ENCODE measurements at regions not wholly inside any gene's neighbourhood (a gene's known extent, or its start where the extent isn't known, plus 50 kb on each side); places are given as distances from the start of the nearest gene placed in this dataset.

DNA sequence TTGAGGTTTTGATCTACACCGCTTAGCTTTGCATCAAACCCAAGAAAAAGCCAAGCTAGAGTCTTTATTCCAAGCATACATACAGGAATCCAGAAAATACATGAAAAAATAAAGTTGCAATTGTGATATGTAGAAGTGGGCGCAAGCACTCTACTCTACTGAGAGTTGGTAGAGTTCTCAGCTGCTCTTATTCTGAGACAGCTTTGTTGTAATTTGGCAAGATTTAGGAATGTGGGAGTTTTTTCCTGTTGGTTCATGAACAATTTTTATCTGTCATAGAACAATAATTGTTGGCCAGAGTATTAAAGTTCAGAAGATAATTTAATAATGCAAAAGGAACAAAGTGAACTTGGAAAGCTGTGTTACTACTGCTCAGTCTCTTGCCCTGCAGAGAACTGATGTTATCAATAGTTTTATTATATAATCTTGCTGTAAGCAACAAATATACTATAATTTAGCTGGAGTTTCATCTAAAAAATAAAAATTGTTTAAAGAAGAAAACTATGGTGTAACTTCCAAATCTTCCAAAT, 302.0 kb upstream of the RND3 start:
- Histone ChIP-seq H3K36me3 (no peaks in the 10 kb centered on the region), H3K9me3 (peaks cover 0 to 3% of the 10 kb centered on the region in 2 donors), H3K27me3 (no peaks in the 10 kb centered on the region), H3K27ac (no peak overlapping the region), H3K4me1 (no peaks in the 10 kb centered on the region), H3K4me3 (no peak overlapping the region)
- TF ChIP-seq, protein P1, sequence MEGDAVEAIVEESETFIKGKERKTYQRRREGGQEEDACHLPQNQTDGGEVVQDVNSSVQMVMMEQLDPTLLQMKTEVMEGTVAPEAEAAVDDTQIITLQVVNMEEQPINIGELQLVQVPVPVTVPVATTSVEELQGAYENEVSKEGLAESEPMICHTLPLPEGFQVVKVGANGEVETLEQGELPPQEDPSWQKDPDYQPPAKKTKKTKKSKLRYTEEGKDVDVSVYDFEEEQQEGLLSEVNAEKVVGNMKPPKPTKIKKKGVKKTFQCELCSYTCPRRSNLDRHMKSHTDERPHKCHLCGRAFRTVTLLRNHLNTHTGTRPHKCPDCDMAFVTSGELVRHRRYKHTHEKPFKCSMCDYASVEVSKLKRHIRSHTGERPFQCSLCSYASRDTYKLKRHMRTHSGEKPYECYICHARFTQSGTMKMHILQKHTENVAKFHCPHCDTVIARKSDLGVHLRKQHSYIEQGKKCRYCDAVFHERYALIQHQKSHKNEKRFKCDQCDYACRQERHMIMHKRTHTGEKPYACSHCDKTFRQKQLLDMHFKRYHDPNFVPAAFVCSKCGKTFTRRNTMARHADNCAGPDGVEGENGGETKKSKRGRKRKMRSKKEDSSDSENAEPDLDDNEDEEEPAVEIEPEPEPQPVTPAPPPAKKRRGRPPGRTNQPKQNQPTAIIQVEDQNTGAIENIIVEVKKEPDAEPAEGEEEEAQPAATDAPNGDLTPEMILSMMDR (IDR thresholded peaks at IDR 0.05) = no peak
- TF ChIP-seq POLR2A (IDR thresholded peaks at IDR 0.05) = no peak
- DNase-seq = no peak
- intact Hi-C loops (cut with DNase I; ENCODE audit: low total_unique reads) = no loop called here

DNA sequence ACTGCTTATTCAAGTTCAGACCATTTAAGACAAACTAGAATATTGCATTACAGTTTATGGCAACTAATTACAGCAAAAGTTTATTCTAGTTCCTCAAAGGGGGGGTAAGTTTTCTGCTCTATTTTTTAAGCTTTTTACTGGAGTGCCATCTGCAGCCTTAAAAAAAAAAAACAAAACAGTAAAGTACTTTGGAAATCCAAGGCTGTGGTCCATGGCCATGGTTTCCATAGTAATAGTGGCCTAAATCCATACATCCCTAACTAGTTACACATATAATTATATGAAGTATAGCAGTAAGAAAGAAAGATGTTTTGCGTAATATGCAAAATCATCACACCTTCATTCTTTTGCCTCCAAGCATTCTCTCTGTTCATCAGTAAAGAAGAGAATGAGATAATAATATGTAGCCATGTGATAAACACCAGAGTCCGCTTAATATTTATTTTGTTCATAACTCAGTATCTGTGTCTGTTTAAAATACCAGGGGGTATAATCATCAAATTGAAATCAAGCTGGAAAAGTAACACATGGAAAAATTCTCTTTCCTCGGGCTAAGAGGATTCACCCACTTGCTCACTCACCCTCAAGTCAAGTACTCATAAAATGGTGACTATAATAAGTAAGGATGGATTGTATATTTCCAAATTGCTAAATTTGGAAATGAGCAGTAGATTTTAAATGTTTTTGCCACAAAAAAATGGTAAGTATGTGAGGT, 301.1 kb upstream of the RND3 start:
- no peak for DNase-seq
- intact Hi-C loops (cut with DNase I; ENCODE audit: low total_unique reads) = no loop called here
- H3K36me3 ChIP-seq = no peaks in the 10 kb centered on the region
- no peaks in the 10 kb centered on the region for H3K27me3 ChIP-seq
- TF ChIP-seq POLR2A (IDR thresholded peaks at IDR 0.05) = no peak
- TF ChIP-seq, protein P1 (IDR thresholded peaks at IDR 0.05) = no peak
- no peak overlapping the region for H3K27ac ChIP-seq
- peaks cover 0 to 3% of the 10 kb centered on the region in 2 donors for H3K9me3 ChIP-seq
- no peaks in the 10 kb centered on the region for H3K4me1 ChIP-seq
- H3K4me3 ChIP-seq = no peak overlapping the region

DNA sequence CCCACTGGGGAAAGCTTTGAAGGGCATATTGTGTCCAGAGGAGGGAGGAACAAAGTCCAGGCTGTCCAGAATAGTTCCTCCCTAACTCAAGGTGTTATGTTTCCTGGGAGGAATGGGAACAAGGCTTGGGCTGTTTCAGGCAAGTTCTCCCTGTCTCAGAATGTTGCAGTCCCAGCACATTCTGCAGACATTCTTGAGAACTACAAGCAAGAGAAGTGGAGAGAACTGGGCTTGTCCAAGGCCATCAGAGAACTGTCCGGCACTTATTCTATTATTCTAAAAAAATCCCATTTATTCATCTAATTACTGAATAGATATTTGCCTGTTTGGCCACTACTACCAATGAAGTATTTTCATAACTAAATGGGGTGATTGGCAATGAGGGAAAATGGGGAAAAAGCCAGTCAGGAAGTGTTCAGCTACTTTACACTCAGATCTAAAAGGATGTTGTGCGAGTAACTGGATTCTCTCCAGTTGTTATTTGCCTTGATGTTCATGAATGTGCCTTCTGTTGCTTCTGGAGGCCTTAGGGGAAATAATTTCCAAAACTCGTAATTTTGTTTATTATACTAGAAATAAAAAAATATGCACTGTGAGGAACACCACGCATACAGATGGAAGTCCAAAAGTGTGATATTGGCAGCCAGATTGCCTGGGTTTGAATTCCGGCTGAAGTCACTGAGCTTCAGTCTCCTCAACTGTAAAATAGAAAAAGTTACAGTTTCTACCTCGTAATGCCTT, 300.1 kb upstream of the RND3 start:
- Histone ChIP-seq H3K9me3 (peaks cover 0 to 3% of the 10 kb centered on the region in 2 donors), H3K27ac (no peak overlapping the region), H3K4me3 (no peak overlapping the region), H3K4me1 (no peaks in the 10 kb centered on the region), H3K36me3 (no peaks in the 10 kb centered on the region), H3K27me3 (no peaks in the 10 kb centered on the region)
- TF ChIP-seq, protein P1 (IDR thresholded peaks at IDR 0.05) = no peak
- no peak for TF ChIP-seq POLR2A (IDR thresholded peaks at IDR 0.05)
- intact Hi-C loops (cut with DNase I; ENCODE audit: low total_unique reads) = no loop called here
- no peak for DNase-seq

DNA sequence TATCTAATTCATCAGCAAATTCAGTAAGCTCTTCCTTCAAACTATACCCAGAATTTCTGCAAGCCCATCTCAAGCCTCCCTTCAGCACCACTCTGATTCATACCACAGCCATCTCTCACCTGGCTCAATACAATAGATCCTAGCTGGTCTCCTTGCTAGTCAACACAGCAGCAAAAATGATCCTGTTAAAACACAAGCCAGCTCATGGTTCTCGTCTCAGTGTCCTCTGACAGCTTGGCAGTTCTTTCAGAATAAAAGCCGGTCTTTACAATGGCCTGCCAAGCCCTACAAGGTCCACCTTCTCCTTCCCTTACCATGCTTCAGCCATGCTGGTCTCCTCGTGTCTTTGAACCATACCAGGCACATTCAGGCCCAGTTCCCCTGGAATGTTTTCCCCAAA, 296.9 kb upstream of the RND3 start:
- H3K27ac ChIP-seq = no peak overlapping the region
- intact Hi-C loops (cut with DNase I; ENCODE audit: low total_unique reads) = no loop called here
- no peak for DNase-seq
- TF ChIP-seq, protein P1 (IDR thresholded peaks at IDR 0.05) = no peak
- TF ChIP-seq POLR2A (IDR thresholded peaks at IDR 0.05) = no peak
- no peak overlapping the region for H3K4me3 ChIP-seq
- no peaks in the 10 kb centered on the region for H3K9me3 ChIP-seq
- H3K36me3 ChIP-seq = no peaks in the 10 kb centered on the region
- no peaks in the 10 kb centered on the region for H3K27me3 ChIP-seq
- no peaks in the 10 kb centered on the region for H3K4me1 ChIP-seq

DNA sequence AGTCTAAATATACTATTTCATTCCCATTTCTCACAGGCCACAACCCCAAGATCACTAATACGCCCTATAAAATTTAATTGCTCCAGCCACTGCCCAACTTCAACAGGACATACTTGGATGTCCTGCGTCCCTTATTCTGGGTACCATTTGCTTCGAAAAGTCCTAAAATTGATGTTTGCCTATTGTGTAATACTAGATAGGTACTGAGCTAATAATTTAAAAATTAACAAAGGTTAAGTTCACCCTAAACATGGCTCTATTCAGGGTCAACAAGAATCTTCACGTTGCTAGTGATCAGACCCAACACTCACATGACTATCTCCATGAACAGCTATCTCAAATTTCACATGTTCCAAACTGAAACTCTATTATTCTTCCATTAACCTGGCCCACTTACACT, 296.4 kb upstream of the RND3 start:
- Histone ChIP-seq H3K4me3 (no peak overlapping the region), H3K27me3 (no peaks in the 10 kb centered on the region), H3K4me1 (no peaks in the 10 kb centered on the region), H3K9me3 (no peaks in the 10 kb centered on the region), H3K36me3 (no peaks in the 10 kb centered on the region), H3K27ac (no peak overlapping the region)
- TF ChIP-seq POLR2A (IDR thresholded peaks at IDR 0.05) = no peak
- TF ChIP-seq, protein P1 (IDR thresholded peaks at IDR 0.05) = no peak
- no peak for DNase-seq
- intact Hi-C loops (cut with DNase I; ENCODE audit: low total_unique reads) = no loop called here
